Activated CD8-positive, alpha-beta memory T cell treated with anti-CD3 and anti-CD28 coated beads, Interleukin-2, amount 50 U/mL, for 24 hours (primary cell): ENCODE measurements at regions not wholly inside any gene's neighbourhood (a gene's known extent, or its start where the extent isn't known, plus 50 kb on each side); places are given as distances from the start of the nearest gene placed in this dataset.
"Not testable (repeated sequence)": the region's sequence is repeated elsewhere in the genome, so short reads cannot be mapped to it uniquely, and the experiment has no call there.

Experiments
- DNase-seq: peaks from one replicate; pipeline ENCODE4 v3.0.0-alpha.2; 2020; ENCODE audit errors: extremely low read depth

- not testable (repeated sequence) for DNase-seq
Observed at GRCh38 chr7:6938284-6938683, 112.2 kb upstream of the CCZ1B start.

GRCh38 chr7:6939126-6939525, 113.1 kb upstream of the CCZ1B start:
- DNase-seq, result not testable (repeated sequence)

- DNase-seq, result not testable (repeated sequence)
Observed at GRCh38 chr7:6939896-6940295, 113.8 kb upstream of the CCZ1B start.

- DNase-seq, result not testable (repeated sequence)
Observed at GRCh38 chr7:6946873-6947272, 120.8 kb upstream of the CCZ1B start.

GRCh38 chr7:6950231-6950630, 124.2 kb upstream of the CCZ1B start:
- not testable (repeated sequence) for DNase-seq

GRCh38 chr7:6951553-6951952, 125.5 kb upstream of the CCZ1B start:
- DNase-seq, result not testable (repeated sequence)

GRCh38 chr7:6953138-6953797, 127.2 kb upstream of the CCZ1B start:
- not testable (repeated sequence) for DNase-seq

- not testable (repeated sequence) for DNase-seq
Observed at GRCh38 chr7:6953798-6954181, 127.7 kb upstream of the CCZ1B start.

- DNase-seq, result not testable (repeated sequence)
Observed at GRCh38 chr7:6955385-6955784, 129.3 kb upstream of the CCZ1B start.

GRCh38 chr7:6955990-6956566, 130.0 kb upstream of the CCZ1B start:
- not testable (repeated sequence) for DNase-seq

GRCh38 chr7:6958371-6958770, 132.3 kb upstream of the CCZ1B start:
- not testable (repeated sequence) for DNase-seq

- not testable (repeated sequence) for DNase-seq
Observed at GRCh38 chr7:6959942-6960341, 133.9 kb upstream of the CCZ1B start.

GRCh38 chr7:6962871-6963270, 136.8 kb upstream of the CCZ1B start:
- not testable (repeated sequence) for DNase-seq

- peak; percentile 21 for DNase-seq
Observed at GRCh38 chr7:6965051-6965450, 139.0 kb upstream of the CCZ1B start.

- not testable (repeated sequence) for DNase-seq
Observed at GRCh38 chr7:6970180-6970579, 144.1 kb upstream of the CCZ1B start.

GRCh38 chr7:6974876-6975275, 148.8 kb upstream of the CCZ1B start:
- not testable (repeated sequence) for DNase-seq

GRCh38 chr7:6975346-6975745, 149.3 kb upstream of the CCZ1B start:
- not testable (repeated sequence) for DNase-seq

- DNase-seq, result not testable (repeated sequence)
Observed at GRCh38 chr7:6977368-6977767, 151.3 kb upstream of the CCZ1B start.

GRCh38 chr7:6978326-6978725, 152.3 kb upstream of the CCZ1B start:
- DNase-seq, result not testable (repeated sequence)

GRCh38 chr7:6979456-6979855, 153.4 kb upstream of the CCZ1B start:
- DNase-seq, result not testable (repeated sequence)

- not testable (repeated sequence) for DNase-seq
Observed at GRCh38 chr7:6982375-6982774, 156.3 kb upstream of the CCZ1B start.

GRCh38 chr7:6986892-6987291, 160.8 kb upstream of the CCZ1B start:
- DNase-seq, result not testable (repeated sequence)

- DNase-seq, result not testable (repeated sequence)
Observed at GRCh38 chr7:6988608-6989007, 162.5 kb upstream of the CCZ1B start.
